HG03558 (cell line): ENCODE measurements at regions not wholly inside any gene's neighbourhood (a gene's known extent, or its start where the extent isn't known, plus 50 kb on each side); places are given as distances from the start of the nearest gene placed in this dataset.

Experiments used
- ATAC-seq: cut with Tn5 transposase; IDR thresholded peaks from one replicate; pipeline ENCODE4 v1.9.1; 2021; ENCODE audit warnings: moderate number of reproducible peaks; ENCODE audit not compliant: unreplicated experiment; ENCODE audit errors: extremely low read depth

DNA sequence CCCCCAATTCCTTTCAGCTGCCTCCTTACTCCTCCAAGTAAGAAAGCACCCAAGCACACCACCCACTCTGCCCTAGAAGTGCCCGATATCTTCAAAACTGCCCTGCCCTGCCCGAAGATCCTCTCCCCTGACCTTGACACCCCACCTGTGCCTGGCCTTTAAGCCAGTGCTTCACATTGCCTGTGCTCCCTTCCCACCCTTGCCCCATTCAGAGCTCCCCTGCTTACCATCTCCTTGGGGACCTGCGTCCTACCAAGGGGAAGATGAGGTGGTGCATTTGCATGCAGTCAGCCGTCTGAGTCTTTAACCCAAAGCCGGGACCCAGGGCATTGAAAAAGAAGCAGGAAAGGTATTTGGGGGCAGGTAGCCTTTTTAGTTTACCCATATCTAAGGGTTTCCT is 73.5 kb upstream of the SLCO3A1 start:
- ATAC-seq = no peak

DNA sequence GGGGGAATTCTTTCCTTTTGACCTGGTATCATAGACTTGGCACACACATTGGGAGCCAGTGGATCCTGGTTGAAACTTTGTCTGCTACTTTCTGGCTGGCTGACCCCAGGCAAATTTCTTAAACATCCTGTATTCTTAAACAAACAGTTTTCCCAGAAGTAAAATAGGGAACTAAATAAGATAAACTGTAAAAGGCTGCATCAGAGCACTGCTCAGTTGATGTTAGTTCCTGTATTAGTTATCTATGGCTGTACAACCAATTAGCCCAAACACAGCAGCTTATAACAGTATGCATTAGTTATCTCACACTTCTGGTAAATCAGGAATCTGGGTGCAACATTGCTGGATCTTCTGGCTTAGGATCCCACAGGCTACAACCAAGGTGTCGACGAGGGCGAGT is 73.1 kb upstream of the SLCO3A1 start:
- ATAC-seq = no peak

DNA sequence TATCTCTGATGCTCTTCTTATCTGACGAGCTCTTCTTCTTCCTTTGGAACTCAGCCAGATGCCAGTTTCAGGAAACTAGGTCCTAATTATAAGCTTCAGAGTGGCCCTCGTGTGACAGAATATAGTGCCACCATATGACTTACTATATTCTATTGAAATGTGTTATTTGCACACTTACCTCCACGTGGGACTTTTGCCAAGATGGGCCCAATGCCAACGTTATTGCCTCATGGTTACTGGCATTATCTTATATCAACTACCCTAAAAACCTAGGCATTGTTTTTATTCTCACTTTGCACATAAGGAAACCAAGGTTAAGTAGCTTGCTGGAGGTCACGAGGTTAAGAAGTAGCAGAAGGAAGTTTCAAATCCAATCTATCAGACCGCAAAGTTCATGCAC is 71.3 kb upstream of the SLCO3A1 start:
- ATAC-seq = no peak

DNA sequence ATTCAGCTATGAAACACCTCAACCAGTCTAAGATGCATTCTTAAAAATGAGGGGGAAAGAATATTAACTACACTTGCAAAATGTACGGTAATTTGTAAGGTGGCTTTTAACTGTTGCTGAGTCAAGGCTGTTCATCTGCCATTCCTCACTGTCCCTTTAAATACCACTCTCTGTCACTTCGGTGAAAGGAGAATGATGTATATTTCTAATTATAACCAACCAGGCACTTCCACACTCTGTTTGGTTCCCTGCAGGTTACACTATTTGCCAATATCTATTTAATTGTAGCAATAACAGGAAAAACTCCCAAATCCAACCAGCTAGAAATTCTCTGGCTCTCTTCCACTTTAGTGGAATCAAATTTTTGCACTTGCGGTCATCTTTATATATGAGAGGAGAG is 70.5 kb upstream of the SLCO3A1 start:
- no peak for ATAC-seq

DNA sequence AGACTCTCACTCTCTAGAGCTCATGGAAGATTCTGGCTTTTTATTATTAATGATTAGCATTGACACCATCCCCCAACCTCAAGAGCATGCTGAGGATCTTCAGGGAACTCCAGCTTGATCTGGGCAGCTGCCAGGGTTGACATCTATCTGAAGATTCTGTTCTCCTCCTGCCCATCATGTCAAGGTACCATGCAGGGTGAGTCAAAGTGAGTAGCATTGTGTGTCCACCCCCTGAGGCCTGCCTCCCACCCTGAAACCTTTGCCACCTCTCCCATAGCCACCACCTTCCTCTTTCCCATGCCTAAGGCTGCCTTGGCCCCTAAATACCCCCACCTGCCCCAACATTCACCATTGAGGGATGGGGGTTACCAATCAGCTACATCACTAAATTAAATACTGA is 70.1 kb upstream of the SLCO3A1 start:
- ATAC-seq = no peak

DNA sequence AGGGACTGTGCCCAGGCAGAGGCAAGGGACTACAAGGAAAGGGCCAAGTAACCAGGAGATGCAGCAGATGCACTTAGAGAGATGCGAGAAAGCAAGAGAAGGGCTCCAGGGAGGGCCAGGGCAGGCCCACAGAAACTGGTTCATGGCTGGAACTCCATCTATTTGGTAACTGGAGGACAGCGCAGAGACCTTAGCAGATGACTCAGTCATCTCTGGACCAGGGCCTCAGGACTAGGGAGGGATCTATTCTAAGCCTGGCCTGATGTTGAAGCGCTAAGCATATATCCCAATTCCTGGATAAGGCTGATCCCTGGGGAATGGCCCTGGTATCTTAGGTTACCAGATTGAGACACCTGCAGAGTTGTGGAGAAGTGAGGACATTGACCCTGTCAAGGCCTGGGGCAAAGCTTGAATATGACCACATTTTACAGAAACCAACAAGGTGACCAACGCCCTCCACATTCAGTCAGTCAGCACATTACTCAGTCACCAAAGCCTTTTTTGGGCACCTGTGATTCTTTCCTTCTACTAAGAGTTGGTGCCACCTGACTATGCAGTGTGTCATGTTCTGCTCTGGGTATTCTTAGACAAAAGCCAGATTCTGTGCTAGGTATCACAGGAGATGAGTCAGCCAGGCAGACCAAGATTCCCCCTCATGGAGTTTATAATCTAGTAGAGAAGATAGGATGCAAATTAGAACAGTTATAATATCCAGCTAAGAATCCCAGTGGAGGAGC is 68.4 kb upstream of the SLCO3A1 start:
- ATAC-seq = no peak

DNA sequence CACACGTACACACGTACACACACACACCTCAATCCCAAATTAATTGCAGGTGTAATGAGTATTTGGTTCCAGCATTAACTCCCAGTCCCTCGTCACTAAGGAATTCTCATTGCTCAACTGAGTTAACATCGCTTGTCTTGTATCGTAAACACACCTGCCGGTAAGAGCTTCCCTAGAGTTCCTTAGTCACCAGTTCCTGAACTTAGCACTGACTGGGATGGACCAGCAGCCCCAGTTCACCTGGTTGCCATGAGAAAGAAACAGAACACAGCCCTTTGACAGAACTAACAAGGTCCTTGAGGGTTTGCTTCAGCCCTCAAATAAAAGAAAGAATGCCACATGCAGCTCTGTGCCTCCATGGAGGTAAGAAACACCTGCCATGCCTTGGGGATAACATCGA is 66.3 kb upstream of the SLCO3A1 start:
- no peak for ATAC-seq

DNA sequence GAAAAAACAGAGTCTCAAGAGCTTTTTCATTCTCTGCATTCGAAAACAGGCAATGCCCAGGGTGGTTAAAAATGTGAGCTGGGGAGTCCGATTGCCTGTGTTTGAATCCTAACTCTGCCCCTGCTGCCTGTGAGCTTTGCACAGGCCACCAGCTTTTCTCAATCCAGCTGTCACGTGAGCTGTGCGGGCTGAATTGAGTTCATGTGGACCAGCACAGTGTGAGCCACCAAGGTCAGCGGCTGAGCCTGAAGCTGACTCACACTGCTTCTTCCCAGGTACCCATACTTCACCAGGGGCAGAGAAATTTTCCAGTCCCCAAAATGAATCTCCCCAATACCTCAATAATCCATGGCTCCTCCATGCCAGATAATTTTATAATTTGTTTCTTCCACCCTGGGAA is 64.4 kb upstream of the SLCO3A1 start:
- ATAC-seq = no peak

DNA sequence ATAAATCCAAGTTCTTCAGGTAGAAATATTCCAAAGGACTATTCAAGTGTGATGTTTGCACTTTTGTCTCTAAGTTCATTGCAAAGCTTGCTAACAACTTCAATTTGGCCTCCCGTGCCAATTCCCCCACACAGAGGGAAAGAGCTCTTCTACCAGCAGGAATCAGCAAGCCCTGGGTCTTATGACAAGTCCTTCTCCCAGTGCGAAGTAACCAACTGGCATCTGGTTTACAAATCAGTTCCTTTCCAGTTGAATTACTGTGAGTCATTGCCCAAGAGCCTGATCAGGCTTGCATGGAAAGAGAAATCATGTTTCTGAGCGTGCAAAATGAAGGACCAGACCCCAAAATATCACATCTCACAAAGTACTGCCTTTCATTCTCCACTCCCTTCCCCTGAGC is 62.7 kb upstream of the SLCO3A1 start:
- no peak for ATAC-seq

DNA sequence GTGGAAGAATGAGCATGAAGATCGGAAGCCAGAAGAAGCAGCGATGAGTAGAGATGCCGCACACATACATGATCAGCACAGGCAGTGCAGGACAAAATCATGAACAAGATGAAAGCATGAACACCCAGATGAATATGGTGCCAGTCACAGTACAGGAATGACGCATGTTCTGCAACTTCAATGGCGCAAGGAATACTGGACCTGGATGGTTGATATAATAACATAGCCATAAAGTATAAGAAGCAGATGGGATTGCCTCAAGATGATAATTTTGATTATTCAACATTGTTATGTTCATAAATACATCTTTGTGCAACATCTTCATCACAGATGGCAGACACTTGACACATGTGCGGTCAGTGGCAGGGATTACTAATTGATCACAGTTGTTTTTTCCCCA is 59.7 kb upstream of the SLCO3A1 start:
- no peak for ATAC-seq

DNA sequence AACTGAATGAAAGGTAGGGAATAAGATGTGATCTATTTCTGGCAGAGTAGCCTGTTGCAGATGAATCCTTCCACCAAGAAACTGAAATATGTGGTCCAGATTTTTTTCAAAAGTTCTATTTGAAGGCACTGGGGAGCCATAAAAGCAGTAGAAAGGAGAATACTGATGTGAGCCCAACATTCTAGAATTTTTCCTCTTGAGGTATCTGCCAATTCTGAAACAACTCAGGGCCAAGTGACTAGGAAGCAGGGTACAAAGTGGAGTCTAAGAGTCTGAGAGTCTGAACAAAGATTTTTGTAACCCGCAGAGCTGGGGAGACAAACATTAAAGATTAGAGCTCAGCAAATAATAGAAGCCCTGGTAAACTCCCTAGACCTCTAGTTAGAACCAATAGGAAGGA is 58.3 kb upstream of the SLCO3A1 start:
- no peak for ATAC-seq

DNA sequence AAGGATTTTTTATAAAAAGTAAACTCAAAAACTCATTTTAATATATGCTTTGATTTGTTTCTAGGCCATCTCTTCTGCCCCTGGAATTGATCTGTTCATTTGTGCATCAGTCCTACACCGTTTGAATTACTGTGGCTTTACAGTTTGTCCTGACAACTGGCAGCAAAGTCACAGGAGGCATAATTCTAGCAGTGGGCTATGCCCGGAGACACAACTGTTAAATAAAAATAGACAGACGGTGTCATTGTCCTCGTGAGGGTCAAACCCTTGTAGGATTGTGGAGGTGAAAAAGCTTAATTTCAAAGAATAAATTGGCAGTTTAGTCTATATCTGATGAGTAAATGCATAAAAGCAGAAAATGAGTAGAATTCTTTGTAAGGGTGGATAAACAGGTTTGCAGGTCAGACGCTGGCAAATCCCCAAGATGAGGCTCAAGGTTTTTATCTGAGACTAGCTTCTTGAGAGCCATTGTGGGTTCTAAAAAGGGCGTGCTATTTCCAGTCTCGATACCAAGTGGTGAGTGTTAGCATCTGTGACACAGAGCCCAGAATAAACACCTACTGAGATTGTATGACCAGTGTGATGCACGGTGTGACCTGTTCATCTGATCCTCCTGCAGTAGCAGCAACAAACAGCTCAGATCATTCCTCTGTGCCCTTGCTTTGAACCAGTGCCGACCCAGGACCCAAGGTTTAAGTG is 51.5 kb upstream of the SLCO3A1 start:
- no peak for ATAC-seq

DNA sequence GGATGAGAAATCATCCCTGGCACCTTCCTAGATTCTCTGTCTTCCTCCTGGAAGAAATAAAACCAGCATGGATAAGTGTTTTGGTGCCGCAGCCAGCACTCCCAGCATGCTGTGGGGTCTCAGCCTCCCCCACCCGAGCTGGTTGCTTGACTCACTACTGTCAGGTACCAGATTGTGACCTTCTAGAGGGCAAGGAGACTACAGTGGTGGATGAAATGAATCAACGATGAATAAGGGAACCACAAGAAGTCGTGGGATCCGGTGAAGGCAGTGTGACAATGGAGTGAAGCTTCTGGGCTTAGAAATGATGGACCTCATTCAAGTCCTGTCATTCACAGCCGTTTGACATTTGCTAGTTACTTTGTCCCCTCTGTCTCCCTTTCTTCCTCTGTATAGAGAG is 50.2 kb upstream of the SLCO3A1 start:
- no peak for ATAC-seq
